CD4-positive, alpha-beta memory T cell (primary cell): ENCODE measurements at regions not wholly inside any gene's neighbourhood (a gene's known extent, or its start where the extent isn't known, plus 50 kb on each side); places are given as distances from the start of the nearest gene placed in this dataset.
"Not testable (repeated sequence)": the region's sequence is repeated elsewhere in the genome, so short reads cannot be mapped to it uniquely, and the experiment has no call there.

Experiments
- CTCF ChIA-PET: fragments of 350-600 bp; sonication (Branson Sonifier 250); formaldehyde crosslinking; loops from one replicate; lab custom pipeline; 2021; ENCODE audit warnings: inconsistent platforms; ENCODE audit not compliant: partially characterized antibody; lab: Charles Lee
- POLR2A ChIA-PET: fragments of 350-600 bp; sonication (Branson Sonifier 250); formaldehyde crosslinking; loops from one replicate; lab custom pipeline; 2021; ENCODE audit not compliant: partially characterized antibody; lab: Charles Lee
- DNase-seq, 5 donors: peaks; one replicate each; pipeline versions ENCODE4 v3.0.0 to v3.0.0-alpha.2; 2020 to 2022; ENCODE audit warnings: mixed read lengths in 1 of 5
- H3K27ac ChIP-seq: one replicate; pipeline ENCODE4 v1.7.0; 2013; ENCODE audit warnings: low read depth, low read length
- H3K27me3 ChIP-seq: 2 replicates; pipeline ENCODE4 v1.7.0; 2013; ENCODE audit warnings: mild to moderate bottlenecking, low read length, moderate library complexity; ENCODE audit not compliant: insufficient read depth
- H3K36me3 ChIP-seq: 2 replicates; pipeline ENCODE4 v1.7.0; 2013; ENCODE audit warnings: mild to moderate bottlenecking, low read length, moderate library complexity; ENCODE audit not compliant: insufficient read depth
- H3K4me1 ChIP-seq: 2 replicates; pipeline ENCODE4 v1.7.0; 2013; ENCODE audit warnings: mild to moderate bottlenecking, low read length, moderate library complexity; ENCODE audit not compliant: insufficient read depth
- H3K4me3 ChIP-seq, 2 donors: one replicate each; pipeline ENCODE4 v1.7.0; 2013; ENCODE audit warnings: low read length in 2 of 2, mild to moderate bottlenecking in 1 of 2
- H3K9me3 ChIP-seq, 2 donors: one replicate each; pipeline ENCODE4 v1.7.0; 2013; ENCODE audit warnings: low read length in 2 of 2, control low read depth in 1 of 2; ENCODE audit not compliant: control insufficient read depth in 1 of 2
- H3K27ac Mint-ChIP-seq, 7 donors: one replicate each; pipeline ENCODE4 v1.8.0; 2020 to 2021; ENCODE audit warnings: mixed read lengths in 7 of 7, mild to moderate bottlenecking in 6 of 7, inconsistent platforms in 3 of 7, moderate library complexity in 3 of 7
- H3K27me3 Mint-ChIP-seq, 2 donors: one replicate each; pipeline ENCODE4 v1.8.0; 2020 to 2021; ENCODE audit warnings: mixed read lengths in 2 of 2
- H3K36me3 Mint-ChIP-seq, 2 donors: one replicate each; pipeline ENCODE4 v1.8.0; 2020 to 2021; ENCODE audit warnings: mixed read lengths in 2 of 2, inconsistent platforms in 1 of 2, mild to moderate bottlenecking in 1 of 2
- H3K4me1 Mint-ChIP-seq, 4 donors: one replicate each; pipeline ENCODE4 v1.8.0; 2020 to 2021; ENCODE audit warnings: mixed read lengths in 4 of 4, mild to moderate bottlenecking in 1 of 4
- H3K4me3 Mint-ChIP-seq, 8 donors: one replicate each; pipeline ENCODE4 v1.8.0; 2020 to 2021; ENCODE audit warnings: mixed read lengths in 8 of 8, mild to moderate bottlenecking in 7 of 8, moderate library complexity in 6 of 8, inconsistent platforms in 3 of 8
- H3K9me3 Mint-ChIP-seq, 8 donors: one replicate each; pipeline ENCODE4 v1.8.0; 2020 to 2021; ENCODE audit warnings: mixed read lengths in 8 of 8, mild to moderate bottlenecking in 5 of 8, inconsistent platforms in 3 of 8, moderate library complexity in 1 of 8
- intact Hi-C: fragments of 100-400 bp; cut with micrococcal nuclease; formaldehyde crosslinking; loops from one replicate; pipeline ENCODE4 v1.15.1; 2023

DNA sequence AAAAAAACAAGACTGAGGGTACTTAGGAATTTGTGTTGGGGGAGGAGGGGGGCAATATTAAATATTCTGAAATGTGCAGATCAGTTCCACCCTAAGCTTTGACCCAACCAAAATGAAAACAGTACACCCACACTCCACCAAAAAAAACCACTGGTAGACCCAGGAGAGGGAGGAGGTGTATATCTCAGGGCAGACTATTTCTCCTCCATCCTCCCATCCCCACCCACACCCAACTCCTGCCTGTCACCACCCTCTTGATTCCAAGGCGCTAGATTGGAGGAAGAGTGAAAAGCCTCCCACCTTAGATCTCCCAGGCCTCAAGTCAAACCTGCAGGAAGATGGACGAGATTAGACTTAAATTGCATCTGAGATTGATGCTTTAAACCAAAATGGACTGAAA is 76.6 kb upstream of the SRD5A3 start:
- Mint-ChIP-seq H3K27me3 (peaks cover 11 to 16% of the 10 kb centered on the region in 2 donors), H3K9me3 (peaks cover 0 to 3% (median 0%) of the 10 kb centered on the region in 8 donors), H3K27ac (no peak overlapping the region), H3K36me3 (no peaks in the 10 kb centered on the region), H3K4me3 (no peak overlapping the region), H3K4me1 (no peaks in the 10 kb centered on the region)
- H3K4me3 ChIP-seq: no peak overlapping the region
- H3K36me3 ChIP-seq: no peaks in the 10 kb centered on the region
- DNase-seq: no peak
- H3K27me3 ChIP-seq: no peaks in the 10 kb centered on the region
- no peaks in the 10 kb centered on the region for H3K4me1 ChIP-seq
- ChIA-PET CTCF (no interaction called here), POLR2A (no interaction called here)
- intact Hi-C loops: no loop called here
- H3K27ac ChIP-seq: no peak overlapping the region
- no peaks in the 10 kb centered on the region for H3K9me3 ChIP-seq

DNA sequence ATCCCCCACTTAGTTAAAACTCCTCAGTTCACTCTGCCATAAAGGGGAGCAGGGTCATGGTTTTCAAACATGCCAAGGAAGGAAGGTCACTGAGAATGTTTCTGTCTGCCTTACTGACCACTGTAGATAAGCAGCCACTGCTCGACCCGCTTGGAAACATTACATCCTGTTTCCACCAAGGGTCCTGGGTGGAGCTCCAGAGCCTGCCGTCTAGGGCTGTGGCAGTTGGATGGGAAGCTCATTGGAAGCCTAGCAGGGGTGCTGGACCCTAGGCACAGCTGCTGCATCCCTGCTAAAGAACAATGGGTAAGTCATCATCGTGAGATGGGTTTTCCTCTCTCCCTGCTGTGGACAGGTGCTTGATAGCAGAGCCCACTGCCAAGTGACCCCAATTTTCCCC is 76.0 kb upstream of the SRD5A3 start:
- Mint-ChIP-seq H3K27me3 (peaks cover 11 to 16% of the 10 kb centered on the region in 2 donors), H3K4me3 (no peak overlapping the region), H3K36me3 (no peaks in the 10 kb centered on the region), H3K27ac (no peak overlapping the region), H3K9me3 (peaks cover 0 to 2% (median 0%) of the 10 kb centered on the region in 8 donors), H3K4me1 (no peaks in the 10 kb centered on the region)
- POLR2A ChIA-PET: no interaction called here
- Histone ChIP-seq H3K27ac (no peak overlapping the region), H3K4me3 (no peak overlapping the region), H3K36me3 (no peaks in the 10 kb centered on the region), H3K27me3 (no peaks in the 10 kb centered on the region), H3K4me1 (no peaks in the 10 kb centered on the region), H3K9me3 (no peaks in the 10 kb centered on the region)
- DNase-seq: no peak
- CTCF ChIA-PET: no interaction called here
- intact Hi-C loops: no loop called here

- Histone ChIP-seq H3K9me3 (no peaks in the 10 kb centered on the region), H3K36me3 (no peaks in the 10 kb centered on the region), H3K4me1 (no peaks in the 10 kb centered on the region), H3K27ac (no peak overlapping the region), H3K27me3 (no peaks in the 10 kb centered on the region), H3K4me3 (no peak overlapping the region)
- Mint-ChIP-seq H3K4me1 (no peaks in the 10 kb centered on the region), H3K9me3 (peaks cover 0 to 2% (median 0%) of the 10 kb centered on the region in 8 donors), H3K4me3 (no peak overlapping the region), H3K27ac (no peak overlapping the region), H3K36me3 (no peaks in the 10 kb centered on the region), H3K27me3 (peaks cover 12 to 16% of the 10 kb centered on the region in 2 donors)
- DNase-seq: no peak
- ChIA-PET CTCF (no interaction called here), POLR2A (no interaction called here)
- intact Hi-C loops: no loop called here
Measured at GRCh38 chr4:55270481-55270880, 75.6 kb upstream of the SRD5A3 start.

DNA sequence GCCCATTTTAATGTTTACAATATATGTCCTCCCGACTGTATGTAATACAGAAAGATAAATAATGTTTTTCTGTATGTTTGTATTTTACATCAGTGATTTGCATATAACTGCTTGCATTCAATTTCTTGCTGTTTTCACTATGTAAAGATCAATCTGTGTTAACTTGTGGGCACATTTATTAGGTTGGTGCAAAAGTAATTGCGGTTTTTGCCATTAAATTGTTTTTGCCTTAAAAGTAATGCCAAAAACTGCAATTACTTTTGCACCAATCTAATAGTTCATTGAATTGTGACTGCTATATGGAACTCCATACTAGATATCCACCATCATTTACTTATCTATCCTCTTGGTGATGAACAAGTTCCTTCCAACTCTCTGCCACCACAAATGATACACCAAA is 73.9 kb upstream of the SRD5A3 start:
- CTCF ChIA-PET: no interaction called here
- no peak overlapping the region for H3K27ac Mint-ChIP-seq
- peaks cover 0 to 3% (median 0%) of the 10 kb centered on the region in 8 donors for H3K9me3 Mint-ChIP-seq
- no peaks in the 10 kb centered on the region for H3K36me3 Mint-ChIP-seq
- H3K9me3 ChIP-seq: no peaks in the 10 kb centered on the region
- no peak overlapping the region for H3K27ac ChIP-seq
- H3K4me3 Mint-ChIP-seq: no peak overlapping the region
- no peaks in the 10 kb centered on the region for H3K4me1 Mint-ChIP-seq
- no peaks in the 10 kb centered on the region for H3K4me1 ChIP-seq
- no peaks in the 10 kb centered on the region for H3K27me3 ChIP-seq
- intact Hi-C loops: no loop called here
- no peak for DNase-seq
- peaks cover 12 to 13% of the 10 kb centered on the region in 2 donors for H3K27me3 Mint-ChIP-seq
- POLR2A ChIA-PET: no interaction called here
- H3K36me3 ChIP-seq: no peaks in the 10 kb centered on the region
- H3K4me3 ChIP-seq: no peak overlapping the region

GRCh38 chr4:55272589-55272988 is 73.5 kb upstream of the SRD5A3 start:
- no peaks in the 10 kb centered on the region for H3K4me1 ChIP-seq
- no peak overlapping the region for H3K4me3 ChIP-seq
- H3K9me3 ChIP-seq: no peaks in the 10 kb centered on the region
- Mint-ChIP-seq H3K4me1 (no peaks in the 10 kb centered on the region), H3K36me3 (no peaks in the 10 kb centered on the region), H3K9me3 (peaks cover 0 to 3% (median 0%) of the 10 kb centered on the region in 8 donors), H3K27me3 (peaks cover 12 to 13% of the 10 kb centered on the region in 2 donors), H3K4me3 (no peak overlapping the region), H3K27ac (no peak overlapping the region)
- ChIA-PET POLR2A (no interaction called here), CTCF (no interaction called here)
- intact Hi-C loops: no loop called here
- no peaks in the 10 kb centered on the region for H3K27me3 ChIP-seq
- H3K36me3 ChIP-seq: no peaks in the 10 kb centered on the region
- DNase-seq: no peak
- H3K27ac ChIP-seq: no peak overlapping the region

GRCh38 chr4:55277011-55277410 is 69.0 kb upstream of the SRD5A3 start:
- no peaks in the 10 kb centered on the region for H3K36me3 ChIP-seq
- Mint-ChIP-seq H3K36me3 (peaks cover 0 to 3% of the 10 kb centered on the region in 2 donors), H3K27ac (no peak overlapping the region), H3K4me3 (no peak overlapping the region), H3K27me3 (peaks cover 14% of the 10 kb centered on the region in 2 donors), H3K4me1 (no peaks in the 10 kb centered on the region), H3K9me3 (peaks cover 2 to 12% (median 8%) of the 10 kb centered on the region in 8 donors)
- intact Hi-C loops: no loop called here
- no peak overlapping the region for H3K27ac ChIP-seq
- no peaks in the 10 kb centered on the region for H3K9me3 ChIP-seq
- ChIA-PET POLR2A (no interaction called here), CTCF (no interaction called here)
- H3K27me3 ChIP-seq: no peaks in the 10 kb centered on the region
- no peak overlapping the region for H3K4me3 ChIP-seq
- H3K4me1 ChIP-seq: no peaks in the 10 kb centered on the region
- no peak for DNase-seq

- Mint-ChIP-seq H3K27me3 (peaks cover 7 to 14% of the 10 kb centered on the region in 2 donors), H3K36me3 (peaks cover 0 to 3% of the 10 kb centered on the region in 2 donors), H3K4me3 (no peak overlapping the region), H3K27ac (no peak overlapping the region), H3K9me3 (peaks cover 3 to 24% (median 16%) of the 10 kb centered on the region in 8 donors), H3K4me1 (no peaks in the 10 kb centered on the region)
- H3K9me3 ChIP-seq: no peaks in the 10 kb centered on the region
- POLR2A ChIA-PET: no interaction called here
- H3K36me3 ChIP-seq: no peaks in the 10 kb centered on the region
- H3K4me1 ChIP-seq: no peaks in the 10 kb centered on the region
- intact Hi-C loops: no loop called here
- CTCF ChIA-PET: no interaction called here
- H3K27ac ChIP-seq: no peak overlapping the region
- no peak overlapping the region for H3K4me3 ChIP-seq
- no peaks in the 10 kb centered on the region for H3K27me3 ChIP-seq
- no peak for DNase-seq
Measured at GRCh38 chr4:55278316-55278715, 67.7 kb upstream of the SRD5A3 start.

GRCh38 chr4:55280474-55280873 is 65.6 kb upstream of the SRD5A3 start:
- H3K4me3 Mint-ChIP-seq, intact Hi-C loops, H3K27ac ChIP-seq, H3K27me3 ChIP-seq, H3K4me3 ChIP-seq, POLR2A ChIA-PET, CTCF ChIA-PET, H3K27ac Mint-ChIP-seq, H3K4me1 ChIP-seq, DNase-seq, H3K4me1 Mint-ChIP-seq, H3K36me3 Mint-ChIP-seq, H3K36me3 ChIP-seq: not testable (repeated sequence)
- Mint-ChIP-seq H3K27me3 (peaks cover 3 to 11% of the 10 kb centered on the region in 2 donors), H3K9me3 (peaks cover 5 to 43% (median 32%) of the 10 kb centered on the region in 8 donors)
- peaks cover 0 to 16% of the 10 kb centered on the region in 2 donors for H3K9me3 ChIP-seq
